Left lung (tissue), 4 donors: ENCODE measurements at regions not wholly inside any gene's neighbourhood (a gene's known extent, or its start where the extent isn't known, plus 50 kb on each side); places are given as distances from the start of the nearest gene placed in this dataset.

Source experiments
- ATAC-seq: fragments of 200-7000 bp; cut with Tn5 transposase; one replicate; pipeline ENCODE4 v1.9.1; 2020; ENCODE audit warnings: moderate library complexity
- DNase-seq, 4 donors: peaks; one replicate each; pipeline ENCODE4 v3.0.0-alpha.2; 2013 to 2020
- H3K27ac ChIP-seq, 2 donors: fragments of 200-600 bp; sonication (generic) in 1 of 2; one replicate each; pipeline versions ENCODE4 v1.5.0 to v1.8.0; 2020 to 2021
- H3K27me3 ChIP-seq, 2 donors: fragments of 200-600 bp; sonication (generic) in 1 of 2; one replicate each; pipeline versions ENCODE4 v1.5.0 to v1.8.0; 2020 to 2021
- H3K36me3 ChIP-seq, 2 donors: fragments of 200-600 bp; sonication (generic) in 1 of 2; one replicate each; pipeline versions ENCODE4 v1.5.0 to v1.8.0; 2020 to 2021
- H3K4me1 ChIP-seq, 2 donors: fragments of 200-600 bp; one replicate each; pipeline ENCODE4 v1.8.0; 2021
- H3K4me3 ChIP-seq, 2 donors: fragments of 200-600 bp; sonication (generic) in 1 of 2; one replicate each; pipeline versions ENCODE4 v1.5.0 to v1.8.0; 2020 to 2021; ENCODE audit warnings: mild to moderate bottlenecking in 1 of 2
- H3K9me3 ChIP-seq, 2 donors: fragments of 200-600 bp; sonication (generic) in 1 of 2; one replicate each; pipeline versions ENCODE4 v1.5.0 to v1.8.0; 2020 to 2021
- intact Hi-C, 2 donors: fragments of 100-400 bp; cut with DNase I; formaldehyde crosslinking; loops; one replicate each; pipeline versions ENCODE4 v1.11.2 to v1.14.2; 2022
- TF ChIP-seq, protein P1 (sequence below), 2 donors: fragments of 200-600 bp; sonication (generic) in 1 of 2; IDR thresholded peaks; one replicate each; pipeline versions ENCODE4 v1.5.0 to v1.8.0; 2021; ENCODE audit warnings: antibody characterized with exemption in 2 of 2
- donor health status: DM: no; HTN: yes; CAD: no.
- donor health status: DM: no; HTN: no; CAD: no.

DNA sequence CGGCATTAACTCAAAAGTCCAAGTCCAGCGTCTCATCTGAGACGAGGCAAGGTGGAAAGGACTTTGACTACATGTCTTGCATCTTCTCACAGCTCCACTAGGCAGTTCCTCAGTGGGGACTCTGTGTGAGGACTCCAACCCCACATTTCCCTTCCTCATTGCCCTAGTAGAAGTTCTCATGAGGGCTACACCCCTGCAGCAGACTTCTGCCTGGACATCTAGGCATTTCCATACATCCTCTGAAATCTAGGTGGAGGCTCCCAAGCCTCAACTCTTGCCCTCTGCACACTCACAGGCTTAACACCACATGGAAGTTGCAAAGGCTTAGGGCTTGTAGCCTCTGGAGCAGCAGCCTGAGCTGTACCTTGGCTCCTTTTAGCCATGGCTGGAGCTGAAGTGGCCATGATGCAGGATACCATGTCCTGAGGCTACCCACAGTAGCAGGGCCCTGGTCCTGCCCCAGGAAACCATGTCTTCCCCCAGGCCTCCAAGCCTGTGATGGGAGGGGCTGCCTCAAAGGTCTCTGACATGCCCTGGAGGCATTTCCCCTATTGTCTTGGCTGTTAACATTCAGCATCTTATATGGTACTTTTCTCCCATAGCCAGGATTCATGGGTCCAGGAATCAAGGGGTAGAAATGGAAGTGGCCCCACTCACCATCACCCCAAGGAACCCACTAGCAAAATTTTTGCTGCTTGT is 194.6 kb upstream of the KCNG1 start:
- Histone ChIP-seq H3K27ac (no peak overlapping the region), H3K36me3 (no peaks in the 10 kb centered on the region), H3K4me1 (no peaks in the 10 kb centered on the region), H3K4me3 (no peak overlapping the region), H3K27me3 (peaks cover 4 to 46% of the 10 kb centered on the region in 2 donors), H3K9me3 (peaks cover 0 to 8% of the 10 kb centered on the region in 2 donors)
- intact Hi-C loops, result no loop called here
- ATAC-seq (no peak), DNase-seq (no peak)
- TF ChIP-seq, protein P1, sequence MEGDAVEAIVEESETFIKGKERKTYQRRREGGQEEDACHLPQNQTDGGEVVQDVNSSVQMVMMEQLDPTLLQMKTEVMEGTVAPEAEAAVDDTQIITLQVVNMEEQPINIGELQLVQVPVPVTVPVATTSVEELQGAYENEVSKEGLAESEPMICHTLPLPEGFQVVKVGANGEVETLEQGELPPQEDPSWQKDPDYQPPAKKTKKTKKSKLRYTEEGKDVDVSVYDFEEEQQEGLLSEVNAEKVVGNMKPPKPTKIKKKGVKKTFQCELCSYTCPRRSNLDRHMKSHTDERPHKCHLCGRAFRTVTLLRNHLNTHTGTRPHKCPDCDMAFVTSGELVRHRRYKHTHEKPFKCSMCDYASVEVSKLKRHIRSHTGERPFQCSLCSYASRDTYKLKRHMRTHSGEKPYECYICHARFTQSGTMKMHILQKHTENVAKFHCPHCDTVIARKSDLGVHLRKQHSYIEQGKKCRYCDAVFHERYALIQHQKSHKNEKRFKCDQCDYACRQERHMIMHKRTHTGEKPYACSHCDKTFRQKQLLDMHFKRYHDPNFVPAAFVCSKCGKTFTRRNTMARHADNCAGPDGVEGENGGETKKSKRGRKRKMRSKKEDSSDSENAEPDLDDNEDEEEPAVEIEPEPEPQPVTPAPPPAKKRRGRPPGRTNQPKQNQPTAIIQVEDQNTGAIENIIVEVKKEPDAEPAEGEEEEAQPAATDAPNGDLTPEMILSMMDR (IDR thresholded peaks at IDR 0.05), result no peak

DNA sequence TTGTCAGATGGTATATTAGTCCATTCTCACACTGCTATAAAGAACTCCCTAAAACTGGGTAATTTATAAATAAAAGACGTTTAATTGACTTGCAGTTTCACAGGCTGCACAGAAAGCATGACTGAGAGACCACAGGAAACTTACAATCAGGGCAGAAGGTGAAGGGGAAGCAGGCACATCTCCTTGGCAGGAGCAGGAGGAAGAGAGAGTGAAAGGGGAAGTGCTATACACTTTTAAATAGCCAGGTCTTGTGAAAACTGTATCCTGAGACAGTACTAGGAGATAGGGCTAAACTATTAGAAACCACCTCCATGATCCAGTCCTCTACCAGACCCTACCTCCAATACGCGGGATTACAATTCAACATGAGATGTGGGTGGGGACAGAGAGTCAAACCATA is 193.9 kb upstream of the KCNG1 start:
- TF ChIP-seq, protein P1 (IDR thresholded peaks at IDR 0.05), result no peak
- Histone ChIP-seq H3K27ac (no peak overlapping the region), H3K4me1 (no peaks in the 10 kb centered on the region), H3K36me3 (no peaks in the 10 kb centered on the region), H3K4me3 (no peak overlapping the region), H3K9me3 (peaks cover 0 to 8% of the 10 kb centered on the region in 2 donors), H3K27me3 (peaks cover 4 to 44% of the 10 kb centered on the region in 2 donors)
- DNase-seq, result no peak
- intact Hi-C loops, result no loop called here
- no peak for ATAC-seq

DNA sequence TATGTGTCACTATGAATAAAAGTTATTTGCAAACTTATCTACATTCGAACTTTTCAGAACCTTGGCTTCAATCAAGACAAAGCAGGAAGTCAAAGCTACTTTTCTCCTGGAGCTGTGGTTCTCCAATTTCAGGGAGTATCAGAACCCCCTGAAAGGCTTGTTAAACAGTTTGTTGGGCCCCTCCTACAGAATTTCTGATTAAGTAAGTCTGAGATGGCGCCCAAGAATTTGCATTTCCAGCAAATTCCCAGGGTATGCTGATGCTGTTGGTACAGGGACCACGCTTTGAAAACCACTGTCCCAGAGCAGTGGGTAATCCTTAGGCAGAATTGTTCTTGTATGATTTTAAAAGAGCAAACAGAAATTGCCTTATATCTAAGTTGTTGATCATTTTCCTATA is 189.9 kb upstream of the KCNG1 start:
- H3K9me3 ChIP-seq, result peaks cover 0 to 8% of the 10 kb centered on the region in 2 donors
- H3K4me3 ChIP-seq, result no peak overlapping the region
- no peaks in the 10 kb centered on the region for H3K4me1 ChIP-seq
- DNase-seq, result no peak
- TF ChIP-seq, protein P1 (IDR thresholded peaks at IDR 0.05), result no peak
- peaks cover 0 to 22% of the 10 kb centered on the region in 2 donors for H3K27me3 ChIP-seq
- no peak overlapping the region for H3K27ac ChIP-seq
- ATAC-seq, result no peak
- intact Hi-C loops, result no loop called here
- no peaks in the 10 kb centered on the region for H3K36me3 ChIP-seq

DNA sequence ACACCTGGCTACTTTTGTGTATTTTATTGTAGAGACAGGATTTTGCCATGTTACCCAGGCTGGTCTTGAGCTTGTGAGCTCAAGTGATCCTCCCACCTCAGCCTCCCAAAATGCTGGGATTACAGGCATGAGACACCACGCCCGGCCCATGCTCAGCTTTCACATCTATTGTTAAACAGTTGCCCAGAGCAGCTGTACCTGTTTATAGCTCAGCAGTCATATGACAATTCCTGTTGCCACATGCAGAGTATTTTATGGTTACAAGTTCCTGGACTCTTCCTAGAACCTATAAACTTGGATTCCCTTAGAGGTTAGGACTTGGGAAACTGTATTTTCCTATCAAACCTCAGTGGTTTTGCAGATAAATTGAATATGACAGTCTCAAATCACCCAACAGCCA is 188.3 kb upstream of the KCNG1 start:
- H3K27ac ChIP-seq, result no peak overlapping the region
- H3K27me3 ChIP-seq, result peaks cover 0 to 17% of the 10 kb centered on the region in 2 donors
- H3K36me3 ChIP-seq, result no peaks in the 10 kb centered on the region
- H3K4me3 ChIP-seq, result no peak overlapping the region
- TF ChIP-seq, protein P1 (IDR thresholded peaks at IDR 0.05), result no peak
- no peaks in the 10 kb centered on the region for H3K9me3 ChIP-seq
- DNase-seq (no peak), ATAC-seq (no peak)
- intact Hi-C loops, result no loop called here
- H3K4me1 ChIP-seq, result no peaks in the 10 kb centered on the region

DNA sequence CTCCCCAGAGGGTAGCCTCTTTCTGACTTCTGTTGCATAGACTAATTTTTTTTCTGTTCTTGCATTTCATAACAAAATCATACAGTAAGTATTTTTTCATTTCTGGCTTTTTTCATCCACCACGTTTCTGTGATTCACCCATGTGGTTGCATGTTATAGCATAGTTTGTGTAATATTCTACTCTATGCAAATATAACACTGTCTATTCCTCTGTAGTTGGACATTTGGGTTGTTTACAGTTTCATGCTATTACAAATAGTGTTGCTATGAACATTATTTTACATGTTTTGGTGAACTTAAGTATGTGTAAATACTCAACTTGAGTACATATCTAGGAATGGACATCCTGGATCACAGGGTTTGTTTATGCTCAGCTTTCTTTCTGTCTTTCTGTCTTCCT is 187.2 kb upstream of the KCNG1 start:
- intact Hi-C loops, result no loop called here
- H3K9me3 ChIP-seq, result no peaks in the 10 kb centered on the region
- no peak overlapping the region for H3K4me3 ChIP-seq
- no peak for DNase-seq
- TF ChIP-seq, protein P1 (IDR thresholded peaks at IDR 0.05), result no peak
- no peaks in the 10 kb centered on the region for H3K36me3 ChIP-seq
- H3K4me1 ChIP-seq, result no peaks in the 10 kb centered on the region
- no peak for ATAC-seq
- peaks cover 0 to 22% of the 10 kb centered on the region in 2 donors for H3K27me3 ChIP-seq
- H3K27ac ChIP-seq, result no peak overlapping the region
